NCI-H526 treated with DMSO at 0.1 percent for 48 hours (cell line): ENCODE measurements at regions not wholly inside any gene's neighbourhood (a gene's known extent, or its start where the extent isn't known, plus 50 kb on each side); places are given as distances from the start of the nearest gene placed in this dataset.

Experiments
- DNase-seq: peaks from one replicate; lab custom pipeline; 2025; lab: John Stamatoyannopoulos, UW

DNA sequence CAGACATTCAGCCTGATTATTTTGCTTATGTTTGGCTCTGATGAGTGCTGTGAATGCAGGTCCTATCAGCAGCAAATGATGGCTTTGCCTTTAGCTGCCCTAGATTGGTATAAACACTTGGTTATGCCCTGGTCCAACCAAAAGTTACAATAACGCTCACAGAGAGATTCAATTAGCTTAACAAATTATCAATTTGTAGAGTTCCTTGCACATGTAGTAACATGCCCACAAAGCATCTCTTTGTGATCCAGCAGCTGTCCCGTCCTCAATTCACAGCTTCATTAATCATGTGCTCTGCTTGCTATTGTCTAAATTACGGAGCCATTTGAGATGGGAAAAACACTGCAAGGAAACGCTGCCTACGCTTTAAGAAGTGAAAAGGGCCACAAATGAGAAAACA is 457.9 kb downstream of the HDGFL1 start:
- DNase-seq: peak; percentile 96

DNA sequence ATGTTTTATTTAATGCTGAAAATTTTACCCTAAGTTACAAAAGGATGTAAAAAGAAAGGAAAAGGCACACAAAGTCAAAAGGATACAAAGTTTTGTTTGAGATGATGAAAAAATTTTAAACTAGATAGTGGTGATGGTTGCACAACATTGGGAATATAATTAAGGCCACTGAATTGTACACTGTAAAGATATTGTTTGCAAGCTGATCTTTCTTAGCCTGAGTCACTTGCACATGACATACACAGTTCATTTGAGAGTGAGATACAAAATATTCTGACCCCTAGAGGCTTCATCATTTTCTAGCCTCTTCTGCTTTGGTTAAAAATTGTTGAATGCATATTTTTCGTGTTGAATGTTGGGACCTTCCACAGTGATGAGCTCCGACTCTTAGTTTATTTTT is 462.6 kb downstream of the HDGFL1 start:
- DNase-seq: no peak

- DNase-seq: no peak
These were observed 465.6 kb downstream of the HDGFL1 start for GRCh38 chr6:23034926-23035325.

DNA sequence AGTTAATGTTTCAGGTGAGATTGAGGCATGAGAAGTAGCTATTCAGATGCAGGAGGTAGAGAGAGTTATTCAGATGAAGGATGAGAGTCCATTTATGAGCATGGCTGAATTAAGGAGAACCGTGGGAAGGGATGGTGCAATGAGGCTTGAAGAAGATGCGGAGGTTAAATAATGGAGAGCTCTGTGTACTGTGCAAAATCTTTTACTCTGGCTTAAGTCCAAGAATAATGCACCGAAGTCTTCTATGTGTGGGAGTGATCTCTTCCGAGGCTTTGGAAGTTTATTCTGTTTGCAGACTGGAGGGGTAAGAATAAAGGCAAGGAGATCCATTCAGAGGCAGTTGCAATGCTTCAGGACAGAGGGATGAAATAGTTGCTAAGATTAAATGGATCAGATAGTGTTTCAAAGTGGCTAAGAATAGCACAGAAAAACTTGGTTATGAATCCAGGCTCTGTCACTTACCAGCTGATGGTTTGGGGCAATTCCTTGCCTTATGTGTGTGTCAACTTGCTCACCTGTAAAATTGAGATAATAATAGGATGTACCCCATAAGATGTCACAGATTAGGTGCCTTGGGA is 467.1 kb downstream of the HDGFL1 start:
- no peak for DNase-seq

GRCh38 chr6:23040899-23041298 is 471.5 kb downstream of the HDGFL1 start:
- DNase-seq: no peak

- DNase-seq: no peak
These were observed 475.9 kb downstream of the HDGFL1 start for GRCh38 chr6:23045280-23045679.

DNA sequence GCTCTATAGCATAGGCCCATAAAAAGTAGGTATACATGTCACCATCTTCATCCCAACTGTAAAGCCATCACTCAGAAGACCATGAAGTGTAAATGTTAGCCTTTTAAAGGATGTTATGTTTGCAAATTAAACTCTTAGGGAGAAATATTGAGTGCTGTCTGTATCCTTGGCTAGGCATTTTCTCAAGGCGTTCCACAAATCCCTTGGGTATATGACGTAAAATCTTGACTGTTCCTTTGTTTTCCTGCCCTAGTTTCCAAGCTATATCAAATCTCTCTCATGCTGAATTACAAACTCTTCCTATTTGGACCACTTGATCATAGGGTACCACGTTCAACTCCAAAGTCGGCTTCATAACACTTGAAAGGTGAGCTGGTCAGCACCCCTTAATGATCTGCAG is 486.2 kb downstream of the HDGFL1 start:
- DNase-seq: no peak

DNA sequence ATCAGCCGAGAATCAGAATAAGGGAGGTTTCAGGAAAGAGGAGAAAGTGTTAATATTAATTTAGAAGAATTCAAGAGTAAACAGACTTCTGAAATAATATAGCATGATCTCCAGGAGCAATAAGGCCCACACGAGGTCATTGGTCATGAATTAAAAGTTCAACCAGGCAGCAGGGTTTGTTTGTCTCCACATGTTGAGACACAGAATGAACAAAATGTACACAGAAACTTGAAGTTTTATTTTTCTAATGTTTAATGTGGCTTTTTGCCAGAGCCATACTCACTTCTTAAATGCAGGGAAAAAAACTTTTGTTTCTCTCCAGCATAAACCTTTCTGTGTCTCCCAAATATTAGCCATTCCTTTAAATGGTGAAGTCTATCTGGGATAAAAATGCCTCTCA is 504.5 kb downstream of the HDGFL1 start:
- DNase-seq: no peak

DNA sequence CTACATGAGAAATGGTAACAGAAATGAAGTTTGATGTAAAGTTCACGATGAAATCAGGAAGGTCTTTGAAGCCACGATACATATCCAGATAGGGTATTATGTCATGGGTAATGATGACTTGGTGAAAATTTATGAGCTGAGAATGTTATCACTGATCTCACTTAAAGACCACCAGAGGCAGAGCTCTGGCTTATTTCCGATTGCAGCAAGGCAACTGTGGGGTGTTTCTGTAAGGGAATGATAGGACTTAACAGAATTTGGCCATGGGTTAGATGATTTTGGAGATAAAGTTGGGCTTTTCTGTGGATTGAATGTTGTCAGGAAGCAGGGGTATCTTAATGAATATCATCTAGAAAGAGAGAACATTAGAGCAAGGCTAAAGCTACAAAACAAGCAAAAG is 508.4 kb downstream of the HDGFL1 start:
- no peak for DNase-seq

DNA sequence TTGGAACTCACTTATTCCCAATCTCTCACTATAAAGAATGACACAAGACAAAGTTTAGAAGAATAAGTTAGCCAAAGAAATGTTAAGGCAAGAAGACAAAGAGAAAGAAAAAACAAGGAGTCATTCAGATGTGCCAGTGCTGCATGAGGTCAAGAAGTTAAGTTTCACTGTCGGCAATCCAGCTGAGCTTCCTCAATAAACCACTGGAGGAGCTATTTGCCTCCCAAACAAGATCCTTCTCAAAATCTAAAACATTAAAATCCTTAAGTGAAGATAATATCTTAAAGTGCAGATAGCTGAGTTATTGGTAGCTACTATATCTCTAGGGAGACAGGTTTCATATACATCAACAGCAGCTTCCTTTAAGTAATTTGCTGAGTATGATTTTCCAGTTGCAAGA is 512.3 kb downstream of the HDGFL1 start:
- no peak for DNase-seq

GRCh38 chr6:23086100-23086499 is 516.7 kb downstream of the HDGFL1 start:
- DNase-seq: no peak

- no peak for DNase-seq
These were observed 518.1 kb downstream of the HDGFL1 start for GRCh38 chr6:23087471-23087870.

DNA sequence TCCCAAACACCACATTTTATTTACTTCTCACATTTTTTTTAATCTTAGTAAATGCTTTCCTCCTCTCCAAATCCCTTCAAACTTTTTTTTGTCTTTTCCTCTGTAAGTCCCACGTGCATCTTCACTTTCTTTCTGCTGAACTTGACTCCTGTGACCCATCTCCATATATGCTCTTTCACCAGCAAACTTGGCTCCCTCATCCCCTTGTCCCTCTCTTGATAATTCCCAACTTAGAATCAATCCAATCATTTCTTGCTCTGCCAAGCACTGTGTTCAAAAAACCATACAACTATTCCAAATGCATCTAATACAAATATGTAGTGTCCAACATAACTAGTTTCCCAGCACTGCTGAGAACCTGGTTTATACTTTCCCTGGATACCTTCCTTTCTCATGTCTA is 519.4 kb downstream of the HDGFL1 start:
- no peak for DNase-seq

- DNase-seq: no peak
These were observed 520.6 kb downstream of the HDGFL1 start for GRCh38 chr6:23089981-23090380.

- DNase-seq: no peak
These were observed 522.4 kb downstream of the HDGFL1 start for GRCh38 chr6:23091795-23092194.

GRCh38 chr6:23096876-23097275 is 527.5 kb downstream of the HDGFL1 start:
- no peak for DNase-seq

- DNase-seq: no peak
These were observed 528.2 kb downstream of the HDGFL1 start for GRCh38 chr6:23097566-23097965.

GRCh38 chr6:23106951-23107350 is 537.6 kb downstream of the HDGFL1 start:
- peak; percentile 3 for DNase-seq

- DNase-seq: no peak
These were observed 542.6 kb downstream of the HDGFL1 start for GRCh38 chr6:23111984-23112383.

DNA sequence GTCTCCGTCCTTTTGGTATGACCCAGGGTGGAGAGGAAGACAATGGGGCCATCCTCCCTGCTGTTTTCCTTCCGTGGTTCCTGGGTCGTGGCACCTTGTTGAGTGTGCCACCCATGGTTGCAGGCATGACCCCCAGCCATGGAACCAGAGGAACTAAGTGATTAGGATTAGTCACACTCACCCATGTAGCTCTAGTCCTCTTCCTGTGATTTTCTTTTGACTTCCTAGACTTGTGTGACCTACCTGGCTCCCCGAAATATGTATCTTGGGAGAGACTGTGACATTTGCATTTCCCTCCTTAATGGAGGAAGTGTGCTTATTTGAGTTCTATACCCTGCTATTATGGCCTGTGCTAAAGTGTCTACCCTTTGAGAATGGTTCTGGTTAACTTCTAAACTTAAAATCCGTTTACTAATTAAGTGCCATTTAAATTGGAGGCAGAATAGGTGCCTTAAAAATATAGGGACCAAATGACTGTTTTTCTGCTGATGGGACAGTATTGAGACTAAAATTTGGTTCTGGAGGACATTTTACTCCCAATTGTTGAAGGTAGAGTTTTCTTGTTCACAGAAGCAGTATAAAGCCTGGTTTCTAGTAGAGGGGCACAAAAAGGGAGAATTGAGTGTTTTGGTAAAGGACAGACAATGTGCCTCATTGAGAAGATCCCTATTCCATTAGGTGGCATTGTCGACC is 545.6 kb downstream of the HDGFL1 start:
- DNase-seq: no peak

GRCh38 chr6:23137611-23138010 is 568.2 kb downstream of the HDGFL1 start:
- DNase-seq: no peak

DNA sequence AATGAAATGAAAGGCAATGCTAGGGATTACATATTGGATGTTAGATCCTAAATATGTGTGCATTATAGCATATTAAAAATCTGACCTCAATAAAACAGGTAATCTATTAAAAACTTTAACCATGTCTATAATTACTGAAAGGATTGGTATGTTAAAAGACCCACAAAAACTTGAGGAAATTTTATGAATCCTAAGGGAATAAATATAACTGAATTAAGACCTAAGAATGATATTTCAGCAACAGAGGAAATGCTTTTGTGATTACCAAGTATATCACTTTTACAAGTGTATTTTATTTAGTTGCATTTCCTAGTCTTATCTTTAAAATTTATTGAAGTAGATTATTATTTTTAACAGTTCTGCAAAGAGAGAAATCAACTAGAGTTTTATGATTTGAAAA is 571.5 kb downstream of the HDGFL1 start:
- no peak for DNase-seq

GRCh38 chr6:23145781-23146180 is 576.4 kb downstream of the HDGFL1 start:
- no peak for DNase-seq

GRCh38 chr6:23154159-23154558 is 584.8 kb downstream of the HDGFL1 start:
- DNase-seq: no peak
